NOMO-1 treated with dmso at 0.1 percent for 144 hours (cell line): ENCODE measurements at regions not wholly inside any gene's neighbourhood (a gene's known extent, or its start where the extent isn't known, plus 50 kb on each side); places are given as distances from the start of the nearest gene placed in this dataset.

Source experiments
- DNase-seq: peaks from one replicate; lab custom pipeline; 2025; ENCODE audit not compliant: unreplicated experiment; lab: John Stamatoyannopoulos, UW

DNA sequence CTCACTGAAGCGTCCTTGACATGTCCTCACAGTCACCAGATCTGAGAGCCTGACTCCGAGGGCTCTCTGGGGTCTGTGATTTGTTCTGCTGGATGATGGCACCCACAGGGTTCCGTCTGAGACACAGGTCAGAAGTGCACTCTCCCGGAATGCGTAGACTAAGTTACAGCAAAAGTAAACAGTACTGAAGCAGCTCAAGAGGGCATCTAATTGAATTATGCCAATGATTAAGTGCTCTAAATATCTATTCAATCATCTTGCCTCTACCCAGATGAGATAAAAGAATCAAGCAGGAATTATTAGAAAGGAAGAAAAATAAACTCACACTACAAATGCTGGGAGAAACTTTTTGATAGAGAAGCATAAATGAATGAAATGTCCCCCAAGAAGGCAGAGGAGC is 544.1 kb downstream of the SOX11 start:
- DNase-seq, result no peak

- DNase-seq, result no peak
Observed at GRCh38 chr2:6237039-6237660, 545.0 kb downstream of the SOX11 start.

GRCh38 chr2:6249557-6249956 is 557.4 kb downstream of the SOX11 start:
- DNase-seq, result no peak

DNA sequence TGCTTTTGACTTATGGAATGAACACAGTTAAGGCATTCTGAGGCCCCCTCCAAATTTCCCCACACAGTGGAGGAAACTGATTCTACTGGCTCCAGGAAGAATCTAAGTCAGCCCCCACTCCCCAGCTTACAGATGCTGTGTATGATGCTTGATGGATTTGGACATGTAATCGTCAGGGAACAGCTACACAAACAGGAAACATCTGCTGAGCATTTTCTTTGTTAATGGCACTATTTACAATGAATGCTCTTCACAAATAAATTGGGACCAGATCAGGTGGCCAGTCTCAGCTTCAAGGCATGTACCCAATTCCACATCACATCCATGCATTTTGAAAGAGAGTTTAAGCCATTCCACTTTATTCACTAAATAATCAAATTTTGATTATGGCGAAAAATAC is 562.3 kb downstream of the SOX11 start:
- no peak for DNase-seq

DNA sequence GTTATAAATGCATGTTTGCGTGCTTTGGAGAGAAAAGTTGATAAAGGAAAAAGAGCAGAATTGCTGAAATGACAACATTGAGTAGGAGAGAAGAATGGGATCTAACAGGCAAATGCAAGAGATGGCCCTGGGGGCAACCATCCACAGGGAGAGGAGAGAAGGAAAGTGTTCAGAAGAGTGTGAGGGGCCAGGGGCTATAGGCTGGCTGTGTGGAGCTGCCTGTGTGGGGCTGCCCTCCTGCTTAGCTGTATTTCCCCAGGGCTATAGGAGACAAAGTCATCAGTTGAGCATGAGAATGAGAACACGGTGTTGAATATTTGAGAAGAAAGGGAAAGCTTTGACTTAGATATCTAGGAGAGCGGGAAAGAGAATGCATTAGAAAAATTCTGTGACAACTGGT is 572.0 kb downstream of the SOX11 start:
- DNase-seq, result no peak

- no peak for DNase-seq
Observed at GRCh38 chr2:6281524-6281923, 584.2 kb downstream of the CMPK2 start.

- DNase-seq, result no peak
Observed at GRCh38 chr2:6283259-6283658, 582.4 kb downstream of the CMPK2 start.

DNA sequence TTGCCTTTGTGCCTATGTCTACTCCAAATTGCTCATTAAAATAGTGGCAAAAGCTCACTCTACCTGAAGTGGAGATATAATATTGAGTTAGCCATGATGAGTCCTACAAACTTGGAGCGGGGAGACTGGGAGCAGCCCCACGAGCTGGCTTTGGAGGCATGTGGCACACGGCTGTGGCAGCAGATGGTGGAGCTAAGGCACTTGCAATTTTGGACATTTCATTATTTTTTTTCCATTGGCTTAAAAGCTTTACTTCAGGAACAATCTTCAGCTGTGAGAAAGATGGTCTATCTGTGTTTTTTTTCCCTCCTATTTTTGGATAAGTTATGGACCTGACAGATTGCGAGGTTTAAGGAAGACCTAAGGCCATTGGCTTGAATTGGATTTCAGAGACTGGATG is 578.3 kb downstream of the CMPK2 start:
- no peak for DNase-seq

- no peak for DNase-seq
Observed at GRCh38 chr2:6288791-6289190, 576.9 kb downstream of the CMPK2 start.

GRCh38 chr2:6290217-6291015 is 575.3 kb downstream of the CMPK2 start:
- DNase-seq, result no peak

DNA sequence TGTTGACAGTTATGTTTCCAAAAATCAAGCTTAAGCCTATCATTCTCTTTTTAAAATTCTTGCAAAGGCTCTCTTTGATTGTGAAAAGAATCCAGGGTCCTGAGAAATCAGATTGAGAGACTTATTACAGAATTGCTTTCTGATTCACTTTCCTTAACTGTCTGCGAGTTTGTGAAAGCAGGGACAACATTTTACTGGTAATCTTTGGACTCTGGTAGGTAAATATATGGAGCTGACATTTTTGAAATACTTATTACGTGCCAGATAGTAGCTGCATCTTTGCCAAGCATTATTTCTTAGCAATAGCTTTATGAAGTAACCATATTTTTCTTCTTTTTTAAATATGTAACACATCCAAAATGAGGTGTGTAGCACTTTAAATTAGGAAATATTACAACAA is 570.9 kb downstream of the CMPK2 start:
- no peak for DNase-seq

DNA sequence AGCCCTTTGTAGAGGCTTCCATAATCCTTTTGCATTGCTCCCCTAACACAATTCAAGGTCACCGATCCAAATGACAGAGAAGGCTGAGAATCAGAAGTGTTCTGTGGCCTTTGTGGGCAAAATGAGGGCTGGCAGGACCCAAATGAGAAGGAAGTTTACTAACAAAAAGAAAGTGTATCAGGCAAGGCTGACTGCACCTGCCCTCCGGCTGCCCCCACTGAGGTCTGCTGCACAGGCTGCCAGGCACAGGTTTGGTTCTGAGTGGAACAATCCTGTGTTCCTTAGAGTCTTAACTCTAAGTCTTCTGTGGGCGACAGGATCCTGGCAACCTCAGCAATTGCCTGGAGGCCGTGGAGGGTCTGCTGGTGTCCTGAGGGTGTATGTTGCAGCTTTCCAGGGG is 568.5 kb downstream of the CMPK2 start:
- no peak for DNase-seq

- no peak for DNase-seq
Observed at GRCh38 chr2:6301426-6301825, 564.3 kb downstream of the CMPK2 start.

GRCh38 chr2:6308986-6309385 is 556.7 kb downstream of the CMPK2 start:
- no peak for DNase-seq

- no peak for DNase-seq
Observed at GRCh38 chr2:6309415-6310255, 556.1 kb downstream of the CMPK2 start.

DNA sequence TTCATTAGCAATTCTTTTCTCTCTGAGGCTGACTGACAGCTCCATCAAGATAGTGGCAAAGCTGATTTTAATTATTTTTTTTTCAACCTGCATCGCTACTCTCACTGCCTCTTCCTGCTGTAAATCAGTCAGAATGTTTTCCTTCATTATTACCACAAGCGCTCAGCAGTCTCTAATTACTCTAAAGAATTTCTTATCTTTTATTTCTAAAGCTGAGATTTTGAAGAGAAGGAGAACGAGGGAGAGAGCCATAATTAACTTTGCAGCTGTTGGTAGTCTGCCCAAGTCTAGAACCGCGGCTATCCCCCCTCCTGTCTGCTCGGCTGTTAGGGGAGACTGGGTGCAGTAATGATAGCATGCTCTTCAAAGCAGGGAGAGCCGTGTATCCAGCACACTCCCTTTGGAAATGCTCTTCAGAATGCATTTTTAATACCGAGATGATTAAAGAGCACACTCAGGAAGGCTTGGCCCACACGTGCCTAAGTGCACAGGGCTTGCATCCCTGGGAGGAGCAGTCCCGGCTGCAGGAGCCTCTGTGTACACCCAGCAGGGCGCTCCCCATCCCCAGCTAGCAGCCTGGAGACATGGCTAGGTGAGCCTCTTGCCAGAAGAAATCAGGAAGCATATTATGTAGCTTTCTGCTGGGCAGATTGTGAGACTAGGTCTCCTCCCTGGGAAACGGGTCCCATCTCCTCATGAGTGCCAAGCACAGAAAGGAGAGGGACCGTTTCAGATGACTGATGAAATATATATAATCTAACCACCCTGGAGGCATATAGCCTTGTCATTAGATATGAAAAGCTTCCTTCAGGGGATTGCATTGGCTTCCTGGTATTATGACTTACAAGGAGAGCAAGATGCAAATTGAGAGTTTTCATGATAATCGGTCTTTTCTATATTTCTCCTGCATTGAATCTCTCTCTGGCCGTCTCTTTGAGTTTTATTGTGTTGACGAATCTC is 555.2 kb downstream of the CMPK2 start:
- no peak for DNase-seq

DNA sequence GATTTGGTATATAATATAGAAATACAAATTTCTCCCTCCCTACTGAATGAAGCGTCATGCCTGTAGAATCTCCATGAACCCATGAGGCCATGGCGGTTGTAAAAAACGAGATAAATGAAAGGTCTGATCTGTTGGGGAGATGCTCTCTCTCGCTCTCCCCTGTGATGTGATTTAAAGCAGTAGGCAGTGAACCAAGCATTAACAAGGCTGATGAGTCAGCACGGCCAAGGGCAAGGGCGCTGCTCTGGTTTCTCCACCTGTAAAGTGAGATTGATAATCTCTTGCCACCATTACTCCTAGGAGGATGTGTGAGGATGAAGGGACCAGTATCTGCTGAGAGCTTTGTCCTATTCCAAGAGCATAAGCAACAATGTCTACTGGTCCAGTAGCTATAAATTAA is 553.3 kb downstream of the CMPK2 start:
- no peak for DNase-seq

GRCh38 chr2:6314218-6314960 is 551.3 kb downstream of the CMPK2 start:
- no peak for DNase-seq

DNA sequence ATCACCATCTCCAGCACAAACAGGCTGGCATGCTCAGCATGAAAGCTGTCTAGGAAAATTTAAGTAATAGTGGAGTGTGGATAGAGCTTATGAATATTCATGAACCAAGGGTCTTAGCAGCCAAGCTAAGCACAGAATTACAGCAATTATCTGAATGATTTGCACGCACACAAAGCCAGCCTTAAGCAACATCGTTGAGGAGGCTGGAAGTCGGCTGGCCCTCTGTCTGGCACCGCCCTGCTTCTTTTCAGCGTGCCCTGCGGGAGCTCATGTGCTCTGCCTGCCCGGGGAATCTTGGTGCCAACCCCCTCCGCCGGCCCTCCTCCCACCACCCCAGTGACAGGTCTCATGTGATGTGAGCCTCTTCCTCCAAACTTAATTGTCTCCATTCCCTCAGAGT is 540.1 kb downstream of the CMPK2 start:
- DNase-seq, result no peak

DNA sequence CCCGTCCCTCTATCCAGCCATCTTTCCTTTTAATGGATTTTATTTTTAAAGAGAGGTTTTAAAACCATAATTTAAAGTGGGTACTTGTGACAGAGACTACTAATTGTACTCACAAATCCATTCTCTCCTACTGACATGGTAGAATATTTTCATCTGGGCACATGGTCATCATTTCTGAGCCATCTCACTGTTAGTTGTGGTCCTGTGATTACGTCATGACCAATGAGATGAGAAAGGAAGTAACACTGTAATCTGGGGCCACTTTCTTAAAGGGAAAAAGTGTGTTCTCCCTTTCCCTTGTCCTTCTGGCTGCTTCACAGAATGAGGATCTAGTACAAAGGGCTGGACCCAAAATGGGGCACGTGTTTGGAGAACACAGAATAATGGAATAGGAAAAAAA is 538.7 kb downstream of the CMPK2 start:
- DNase-seq, result no peak
